ENCODE measurements at regions not wholly inside any gene's neighbourhood (a gene's known extent, or its start where the extent isn't known, plus 50 kb on each side); places are given as distances from the start of the nearest gene placed in this dataset.

DNA sequence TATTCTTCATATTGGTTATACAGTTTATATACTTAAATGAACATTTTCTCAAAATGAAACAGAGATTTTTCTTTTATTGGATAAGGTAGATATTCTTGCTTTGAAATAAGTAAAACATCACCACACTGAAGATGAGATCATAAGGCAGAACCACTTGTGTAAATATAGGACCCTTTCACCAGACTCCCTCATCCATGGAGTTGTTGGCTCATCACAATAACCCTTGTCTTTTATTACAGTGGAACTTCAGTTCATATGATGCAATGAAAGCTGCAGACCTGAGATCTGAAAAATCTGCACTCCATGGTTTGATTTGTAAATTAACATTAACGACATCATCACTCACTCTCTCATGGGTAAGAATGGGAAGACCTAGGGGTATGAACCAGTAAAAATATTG, 51.9 kb upstream of the DBX2 start:
- Histone ChIP-seq H3K27me3 (ENCODE audit: insufficient read depth, low read length, poor library complexity, severe bottlenecking) (no peaks in the 10 kb centered on the region), H3K36me3 (ENCODE audit: insufficient read depth, low read length) (no peaks in the 10 kb centered on the region), H3K4me1 (ENCODE audit: insufficient read depth, low read length) (no peaks in the 10 kb centered on the region), H3K4me3 (ENCODE audit: low read length) (no peak overlapping the region), H3K27ac (ENCODE audit: low read depth, low read length) (no peak overlapping the region), H3K9me3 (ENCODE audit: low read length) (no peaks in the 10 kb centered on the region)
- ChIA-PET CTCF (no interaction called here), POLR2A (no interaction called here)
- Mint-ChIP-seq H3K4me1 (no peaks in the 10 kb centered on the region), H3K36me3 (no peaks in the 10 kb centered on the region), H3K4me3 (no peak overlapping the region), H3K27me3 (peaks cover 2 to 26% of the 10 kb centered on the region in 2 donors), H3K27ac (no peak overlapping the region), H3K9me3 (no peaks in the 10 kb centered on the region)
- DNase-seq = no peak

DNA sequence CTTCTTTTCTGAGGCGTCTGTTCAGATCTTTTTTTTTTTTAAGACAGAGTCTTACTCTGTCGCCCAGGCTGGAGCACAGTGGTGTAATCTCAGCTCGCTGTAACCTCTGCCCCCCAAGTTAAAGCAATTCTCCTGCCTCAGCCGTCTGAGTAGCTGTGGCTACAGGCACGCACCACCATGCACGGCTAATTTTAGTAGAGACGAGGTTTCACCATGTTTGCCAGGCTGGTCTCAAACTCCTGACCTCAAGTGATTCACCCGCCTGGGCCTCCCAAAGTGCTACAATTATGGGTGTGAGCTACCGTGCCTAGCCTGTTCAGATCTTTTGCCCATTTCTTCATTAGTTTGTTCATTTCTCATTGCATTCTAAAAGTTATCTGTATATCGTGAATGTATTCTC, 55.1 kb upstream of the DBX2 start:
- POLR2A ChIA-PET = no interaction called here
- Histone ChIP-seq H3K36me3 (ENCODE audit: insufficient read depth, low read length) (no peaks in the 10 kb centered on the region), H3K27me3 (ENCODE audit: insufficient read depth, low read length, poor library complexity, severe bottlenecking) (no peaks in the 10 kb centered on the region), H3K4me1 (ENCODE audit: insufficient read depth, low read length) (no peaks in the 10 kb centered on the region), H3K27ac (ENCODE audit: low read depth, low read length) (no peak overlapping the region), H3K9me3 (ENCODE audit: low read length) (no peaks in the 10 kb centered on the region), H3K4me3 (ENCODE audit: low read length) (no peak overlapping the region)
- Mint-ChIP-seq H3K36me3 (no peaks in the 10 kb centered on the region), H3K4me1 (no peaks in the 10 kb centered on the region), H3K27me3 (peaks cover 1 to 38% of the 10 kb centered on the region in 2 donors), H3K9me3 (no peaks in the 10 kb centered on the region), H3K4me3 (no peak overlapping the region), H3K27ac (no peak overlapping the region)
- DNase-seq = no peak
- CTCF ChIA-PET = no interaction called here

DNA sequence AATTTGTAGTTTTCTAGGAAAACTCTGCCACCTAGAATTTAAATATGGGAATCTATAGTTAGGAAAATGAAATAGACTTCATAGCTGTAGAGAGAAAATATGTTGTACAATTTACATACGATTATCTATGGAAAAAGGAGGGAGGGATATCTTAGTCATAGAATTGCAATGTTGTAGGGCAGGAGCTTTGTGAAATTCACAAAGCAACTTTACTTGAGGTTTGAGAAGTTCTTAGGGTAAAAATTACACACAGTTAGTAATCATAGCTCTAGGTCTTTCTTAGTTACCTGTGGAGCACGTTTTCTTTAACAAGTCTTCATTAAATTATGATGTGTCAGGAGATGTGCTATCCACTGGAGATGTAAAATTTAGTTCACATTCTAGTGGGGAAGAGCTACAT, 61.4 kb upstream of the DBX2 start:
- H3K4me3 ChIP-seq (ENCODE audit: low read length) = no peak overlapping the region
- H3K9me3 Mint-ChIP-seq = no peaks in the 10 kb centered on the region
- H3K27me3 Mint-ChIP-seq = peaks cover 1 to 39% of the 10 kb centered on the region in 2 donors
- no peaks in the 10 kb centered on the region for H3K27me3 ChIP-seq (ENCODE audit: insufficient read depth, low read length, poor library complexity, severe bottlenecking)
- POLR2A ChIA-PET = no interaction called here
- DNase-seq = no peak
- no peak overlapping the region for H3K27ac ChIP-seq (ENCODE audit: low read depth, low read length)
- CTCF ChIA-PET = no interaction called here
- no peaks in the 10 kb centered on the region for H3K4me1 ChIP-seq (ENCODE audit: insufficient read depth, low read length)
- no peaks in the 10 kb centered on the region for H3K9me3 ChIP-seq (ENCODE audit: low read length)
- no peak overlapping the region for H3K27ac Mint-ChIP-seq
- no peak overlapping the region for H3K4me3 Mint-ChIP-seq
- H3K4me1 Mint-ChIP-seq = no peaks in the 10 kb centered on the region
- no peaks in the 10 kb centered on the region for H3K36me3 Mint-ChIP-seq
- H3K36me3 ChIP-seq (ENCODE audit: insufficient read depth, low read length) = no peaks in the 10 kb centered on the region

DNA sequence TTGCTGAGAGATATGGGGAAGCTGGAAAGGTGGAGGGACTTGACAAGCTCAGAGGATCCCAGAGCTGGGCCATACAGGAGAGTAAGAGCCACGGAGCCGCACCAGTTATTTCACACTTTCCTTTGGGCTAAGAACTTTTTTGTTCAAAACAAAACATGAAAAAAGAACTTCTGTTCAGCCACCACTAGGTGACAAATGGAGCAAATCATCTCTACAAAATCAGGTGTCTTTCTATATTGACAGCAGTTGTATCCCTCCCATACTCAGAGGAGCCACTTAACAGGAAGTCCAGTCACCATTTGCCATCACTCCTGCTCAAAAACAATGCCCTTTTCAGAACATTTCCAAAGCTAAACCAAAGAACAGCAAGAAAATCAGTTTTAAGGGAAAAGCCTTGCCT, 70.3 kb upstream of the DBX2 start:
- no peak overlapping the region for H3K27ac Mint-ChIP-seq
- Histone ChIP-seq H3K27ac (ENCODE audit: low read depth, low read length) (no peak overlapping the region), H3K4me3 (ENCODE audit: low read length) (no peak overlapping the region), H3K4me1 (ENCODE audit: insufficient read depth, low read length) (no peaks in the 10 kb centered on the region), H3K27me3 (ENCODE audit: insufficient read depth, low read length, poor library complexity, severe bottlenecking) (no peaks in the 10 kb centered on the region), H3K9me3 (ENCODE audit: low read length) (no peaks in the 10 kb centered on the region), H3K36me3 (ENCODE audit: insufficient read depth, low read length) (no peaks in the 10 kb centered on the region)
- H3K36me3 Mint-ChIP-seq = no peaks in the 10 kb centered on the region
- H3K4me1 Mint-ChIP-seq = no peaks in the 10 kb centered on the region
- H3K4me3 Mint-ChIP-seq = no peak overlapping the region
- H3K27me3 Mint-ChIP-seq = peaks cover 4 to 7% of the 10 kb centered on the region in 2 donors
- POLR2A ChIA-PET = no interaction called here
- DNase-seq = no peak
- CTCF ChIA-PET = no interaction called here
- no peaks in the 10 kb centered on the region for H3K9me3 Mint-ChIP-seq

DNA sequence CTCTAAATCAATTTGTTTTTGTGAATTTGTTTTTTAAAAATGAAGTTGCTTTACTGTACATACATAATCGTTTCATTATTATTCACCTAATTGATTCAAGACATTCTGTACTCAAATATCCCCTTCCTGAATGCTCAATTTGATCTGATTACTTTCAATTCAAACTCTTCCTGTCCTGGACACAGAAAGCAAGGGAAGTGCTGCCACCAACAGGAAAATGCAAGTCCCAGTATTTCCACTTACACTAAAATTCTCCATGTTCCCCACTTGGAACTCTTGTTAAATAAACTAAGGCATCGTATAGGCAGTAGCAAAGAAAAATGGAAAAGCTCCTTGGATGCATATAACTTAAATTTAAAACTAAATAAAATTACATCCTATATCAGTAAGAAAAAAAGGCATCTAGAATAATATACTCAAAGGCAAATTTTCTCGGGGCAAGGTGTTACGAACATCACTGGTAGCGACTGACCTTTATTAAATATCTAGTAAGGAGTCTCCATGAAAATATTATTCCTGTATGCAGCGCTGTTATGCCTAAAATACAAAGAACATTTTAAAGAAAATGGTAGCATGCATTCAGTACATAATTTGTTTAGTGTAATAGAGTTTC, 72.0 kb upstream of the DBX2 start:
- Histone ChIP-seq H3K27me3 (ENCODE audit: insufficient read depth, low read length, poor library complexity, severe bottlenecking) (no peaks in the 10 kb centered on the region), H3K4me1 (ENCODE audit: insufficient read depth, low read length) (no peaks in the 10 kb centered on the region), H3K27ac (ENCODE audit: low read depth, low read length) (no peak overlapping the region), H3K4me3 (ENCODE audit: low read length) (no peak overlapping the region), H3K9me3 (ENCODE audit: low read length) (no peaks in the 10 kb centered on the region), H3K36me3 (ENCODE audit: insufficient read depth, low read length) (no peaks in the 10 kb centered on the region)
- Mint-ChIP-seq H3K36me3 (no peaks in the 10 kb centered on the region), H3K27ac (no peak overlapping the region), H3K4me3 (no peak overlapping the region), H3K9me3 (no peaks in the 10 kb centered on the region), H3K4me1 (no peaks in the 10 kb centered on the region), H3K27me3 (peaks cover 6 to 10% of the 10 kb centered on the region in 2 donors)
- ChIA-PET CTCF (no interaction called here), POLR2A (no interaction called here)
- no peak for DNase-seq

DNA sequence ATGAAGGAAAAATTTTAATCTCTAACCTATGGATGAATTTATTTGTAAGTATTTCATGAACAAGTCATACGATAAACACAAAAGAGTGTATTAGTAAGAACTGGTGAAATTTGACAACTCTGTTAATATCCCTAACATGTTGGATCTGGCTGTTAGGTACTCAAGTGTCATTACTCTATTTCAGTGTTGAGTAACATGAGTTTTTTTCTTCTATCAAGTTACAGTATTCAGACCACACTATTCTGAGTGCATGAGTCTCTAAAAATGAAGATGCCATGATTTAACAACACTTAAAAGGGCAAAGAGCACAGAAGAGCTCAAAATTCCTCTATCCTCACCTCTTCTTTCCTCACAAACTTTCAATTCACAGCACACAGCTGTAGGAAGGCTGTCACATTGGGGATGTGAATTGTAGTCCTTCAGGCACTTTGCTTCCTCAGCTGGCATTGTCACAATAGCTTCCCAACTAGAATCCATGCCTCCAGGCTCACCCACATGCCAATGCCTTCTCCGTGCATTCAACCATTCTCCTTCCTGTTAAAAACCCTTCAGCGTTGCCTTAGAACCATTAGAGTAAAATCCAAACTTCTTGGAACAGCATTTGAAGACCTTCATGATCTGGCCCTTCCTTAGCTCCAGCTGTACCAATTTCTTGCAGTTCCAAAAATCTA, 73.7 kb upstream of the DBX2 start:
- no peaks in the 10 kb centered on the region for H3K4me1 Mint-ChIP-seq
- Histone ChIP-seq H3K36me3 (ENCODE audit: insufficient read depth, low read length) (no peaks in the 10 kb centered on the region), H3K4me3 (ENCODE audit: low read length) (no peak overlapping the region), H3K27ac (ENCODE audit: low read depth, low read length) (no peak overlapping the region), H3K27me3 (ENCODE audit: insufficient read depth, low read length, poor library complexity, severe bottlenecking) (no peaks in the 10 kb centered on the region), H3K9me3 (ENCODE audit: low read length) (no peaks in the 10 kb centered on the region), H3K4me1 (ENCODE audit: insufficient read depth, low read length) (no peaks in the 10 kb centered on the region)
- H3K27ac Mint-ChIP-seq = no peak overlapping the region
- no peaks in the 10 kb centered on the region for H3K9me3 Mint-ChIP-seq
- CTCF ChIA-PET = no interaction called here
- no peaks in the 10 kb centered on the region for H3K36me3 Mint-ChIP-seq
- H3K4me3 Mint-ChIP-seq = no peak overlapping the region
- H3K27me3 Mint-ChIP-seq = peaks cover 5 to 14% of the 10 kb centered on the region in 2 donors
- POLR2A ChIA-PET = no interaction called here
- DNase-seq = no peak

DNA sequence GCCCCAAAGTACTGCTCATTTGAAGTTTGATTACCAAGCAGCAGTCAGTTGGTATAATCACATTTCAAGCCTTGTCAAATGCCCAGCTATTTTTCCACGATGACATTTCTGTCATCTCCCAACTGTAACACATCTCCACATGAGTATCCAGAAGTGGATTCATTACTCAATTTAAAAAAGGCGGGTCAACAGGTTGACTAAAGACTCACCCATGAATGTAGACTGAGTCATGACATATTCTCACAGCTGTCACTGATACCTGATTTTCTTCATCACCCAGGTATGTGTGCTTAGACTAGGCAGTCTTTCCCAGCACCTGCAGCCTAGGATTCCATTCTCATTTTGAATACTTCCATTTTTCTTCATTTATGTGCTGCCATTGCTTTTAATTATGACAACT, 75.1 kb upstream of the DBX2 start:
- Mint-ChIP-seq H3K4me3 (no peak overlapping the region), H3K4me1 (no peaks in the 10 kb centered on the region), H3K36me3 (no peaks in the 10 kb centered on the region), H3K27me3 (peaks cover 7 to 14% of the 10 kb centered on the region in 2 donors), H3K9me3 (no peaks in the 10 kb centered on the region), H3K27ac (no peak overlapping the region)
- H3K27ac ChIP-seq (ENCODE audit: low read depth, low read length) = no peak overlapping the region
- no peak overlapping the region for H3K4me3 ChIP-seq (ENCODE audit: low read length)
- H3K27me3 ChIP-seq (ENCODE audit: insufficient read depth, low read length, poor library complexity, severe bottlenecking) = no peaks in the 10 kb centered on the region
- CTCF ChIA-PET = no interaction called here
- DNase-seq = no peak
- no peaks in the 10 kb centered on the region for H3K36me3 ChIP-seq (ENCODE audit: insufficient read depth, low read length)
- POLR2A ChIA-PET = no interaction called here
- H3K9me3 ChIP-seq (ENCODE audit: low read length) = no peaks in the 10 kb centered on the region
- H3K4me1 ChIP-seq (ENCODE audit: insufficient read depth, low read length) = no peaks in the 10 kb centered on the region

DNA sequence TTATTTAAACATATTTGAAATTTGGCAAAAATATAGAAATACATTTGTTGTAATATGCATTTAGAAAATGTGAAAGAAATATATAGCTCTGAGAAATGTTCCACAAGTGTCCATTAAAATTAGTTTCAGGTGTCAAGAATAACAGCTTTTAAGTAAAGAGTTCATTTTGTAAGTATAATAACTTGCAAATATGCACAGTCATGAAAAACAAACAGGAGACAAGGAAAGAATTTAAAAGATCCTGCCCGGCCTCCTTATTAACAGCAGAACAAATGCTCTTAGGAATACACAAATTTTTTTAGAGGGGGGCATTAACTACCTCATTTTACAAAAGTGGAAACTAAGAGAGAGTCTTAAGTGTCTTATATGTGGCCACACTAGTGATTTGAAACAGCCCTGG, 77.7 kb upstream of the DBX2 start:
- no peaks in the 10 kb centered on the region for H3K4me1 ChIP-seq (ENCODE audit: insufficient read depth, low read length)
- Mint-ChIP-seq H3K9me3 (no peaks in the 10 kb centered on the region), H3K4me3 (no peak overlapping the region), H3K27me3 (peaks cover 13 to 28% of the 10 kb centered on the region in 2 donors), H3K27ac (no peak overlapping the region), H3K4me1 (no peaks in the 10 kb centered on the region), H3K36me3 (no peaks in the 10 kb centered on the region)
- no peaks in the 10 kb centered on the region for H3K36me3 ChIP-seq (ENCODE audit: insufficient read depth, low read length)
- no peak overlapping the region for H3K27ac ChIP-seq (ENCODE audit: low read depth, low read length)
- POLR2A ChIA-PET = no interaction called here
- H3K4me3 ChIP-seq (ENCODE audit: low read length) = no peak overlapping the region
- H3K9me3 ChIP-seq (ENCODE audit: low read length) = no peaks in the 10 kb centered on the region
- no peak for DNase-seq
- CTCF ChIA-PET = no interaction called here
- H3K27me3 ChIP-seq (ENCODE audit: insufficient read depth, low read length, poor library complexity, severe bottlenecking) = no peaks in the 10 kb centered on the region
